ENCODE measurements at regions not wholly inside any gene's neighbourhood (a gene's known extent, or its start where the extent isn't known, plus 50 kb on each side); places are given as distances from the start of the nearest gene placed in this dataset.

DNA sequence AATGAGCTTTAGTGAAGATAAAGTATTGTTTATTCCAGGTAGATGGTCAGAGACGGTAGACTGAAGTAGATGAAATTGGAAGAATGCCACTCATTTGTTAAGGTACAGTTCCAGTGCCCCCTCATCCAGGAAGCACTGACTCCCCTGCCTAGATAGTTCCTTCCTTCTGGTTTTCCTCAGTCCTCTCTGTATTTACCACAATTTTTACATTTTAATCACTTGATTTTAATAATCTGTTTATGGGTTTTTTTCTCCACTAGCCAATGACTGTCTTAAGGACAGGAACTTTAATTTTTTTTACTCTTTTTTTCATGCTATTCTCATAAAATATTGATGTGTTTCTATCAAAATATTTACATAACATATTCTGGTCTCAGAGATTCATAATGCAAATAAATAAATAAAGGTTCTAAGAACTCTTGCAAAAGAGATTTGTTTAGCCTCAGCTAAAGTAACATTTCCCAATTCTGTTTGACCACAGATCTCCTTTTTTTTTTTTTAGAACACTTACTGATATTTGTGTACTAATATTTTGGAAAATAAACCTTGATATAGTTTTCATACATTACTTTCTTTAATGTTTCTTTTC lies 651.6 kb downstream of the PLPP3 start:
- no peak for DNase-seq (ENCODE audit: low read depth)
- TF ChIP-seq CTCF (IDR thresholded peaks at IDR 0.05; ENCODE audit: low read depth, low read length, missing control alignments) = no peak
- no peak overlapping the region for H3K4me3 ChIP-seq (ENCODE audit: low read depth, low read length)

DNA sequence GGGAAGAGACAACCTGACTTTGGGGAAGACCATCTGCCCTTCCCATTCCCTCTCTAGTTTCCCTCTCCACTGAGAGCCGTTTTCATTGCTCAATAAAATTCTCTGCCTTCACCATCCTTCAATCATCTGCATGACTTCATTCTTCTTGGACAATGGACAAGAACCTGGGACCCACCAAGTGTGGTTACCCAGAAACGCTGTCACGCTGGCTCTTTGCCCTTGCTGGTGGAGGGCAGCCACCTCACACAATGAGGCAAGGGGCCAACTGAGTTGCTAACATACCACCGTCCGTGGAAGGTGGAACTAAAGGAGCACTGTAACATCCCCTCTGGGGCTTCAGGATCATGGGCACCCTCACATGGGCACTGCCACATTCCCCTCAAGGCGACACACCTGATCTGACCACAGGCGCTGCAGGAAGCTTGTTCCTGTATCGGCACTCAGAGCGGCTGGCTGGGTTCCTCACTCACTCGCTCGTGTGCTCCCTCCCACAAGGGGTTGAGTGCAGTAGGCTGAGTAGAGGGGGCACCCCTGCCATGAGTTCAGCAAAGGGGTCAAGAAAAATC lies 652.4 kb downstream of the PLPP3 start:
- no peak for TF ChIP-seq CTCF (IDR thresholded peaks at IDR 0.05; ENCODE audit: low read depth, low read length, missing control alignments)

GRCh38 chr1:55916907-55917306 lies 662.5 kb downstream of the PLPP3 start:
- no peak for DNase-seq (ENCODE audit: low read depth)
- H3K4me3 ChIP-seq (ENCODE audit: low read depth, low read length) = no peak overlapping the region
- TF ChIP-seq CTCF (IDR thresholded peaks at IDR 0.05; ENCODE audit: low read depth, low read length, missing control alignments) = no peak

More for the DNA sequence above, 652.4 kb downstream of the PLPP3 start:
- no peak for DNase-seq (ENCODE audit: low read depth)
- no peak overlapping the region for H3K4me3 ChIP-seq (ENCODE audit: low read depth, low read length)

GRCh38 chr1:55916481-55916880 lies 662.9 kb downstream of the PLPP3 start:
- TF ChIP-seq CTCF (IDR thresholded peaks at IDR 0.05; ENCODE audit: low read depth, low read length, missing control alignments) = no peak
- DNase-seq (ENCODE audit: low read depth) = no peak

GRCh38 chr1:55913565-55913964 lies 665.8 kb downstream of the PLPP3 start:
- no peak for TF ChIP-seq CTCF (IDR thresholded peaks at IDR 0.05; ENCODE audit: low read depth, low read length, missing control alignments)
- DNase-seq (ENCODE audit: low read depth) = no peak
- H3K4me3 ChIP-seq (ENCODE audit: low read depth, low read length) = no peak overlapping the region

More at GRCh38 chr1:55916481-55916880, 662.9 kb downstream of the PLPP3 start:
- H3K4me3 ChIP-seq (ENCODE audit: low read depth, low read length) = no peak overlapping the region

DNA sequence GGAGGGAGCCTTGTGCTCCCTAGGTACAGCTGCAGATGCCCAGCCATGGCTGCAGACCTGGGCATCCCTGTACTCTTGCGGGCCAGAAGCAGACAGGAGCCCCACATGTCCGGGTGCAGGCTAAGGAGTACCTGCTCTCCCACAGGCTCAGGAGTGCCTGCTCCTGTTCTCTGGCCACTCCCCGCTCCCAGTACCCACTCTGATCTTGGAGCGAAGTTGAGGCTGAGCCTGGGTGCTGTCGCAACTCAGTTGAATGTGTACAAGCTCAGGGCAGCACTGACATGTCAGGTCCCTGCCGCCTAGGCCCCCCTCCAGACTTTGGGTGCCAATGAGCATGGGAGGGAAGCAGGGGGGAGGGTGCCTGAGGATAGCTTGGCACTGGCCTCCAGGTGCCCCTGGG lies 666.9 kb downstream of the PLPP3 start:
- no peak for TF ChIP-seq CTCF (IDR thresholded peaks at IDR 0.05; ENCODE audit: low read depth, low read length, missing control alignments)
- no peak for DNase-seq (ENCODE audit: low read depth)
- no peak overlapping the region for H3K4me3 ChIP-seq (ENCODE audit: low read depth, low read length)

DNA sequence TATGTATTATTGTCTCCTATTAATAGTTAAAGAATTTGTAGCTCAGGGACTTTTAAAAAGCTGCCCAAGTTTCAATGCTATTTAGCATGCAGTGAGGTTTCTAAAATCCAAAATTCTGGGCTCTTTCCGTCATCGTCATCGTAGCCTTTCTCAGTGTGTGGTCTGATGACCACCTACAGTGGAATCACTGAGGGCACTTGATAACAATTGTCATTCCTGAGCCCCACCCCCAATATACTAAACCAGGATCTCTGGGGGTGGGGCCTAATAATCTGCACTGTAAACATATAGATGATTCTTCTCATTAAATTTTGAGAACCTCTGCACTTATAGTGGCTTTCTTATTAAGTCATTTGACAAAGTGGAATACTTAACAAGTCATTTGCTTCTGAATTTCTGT lies 674.8 kb downstream of the PLPP3 start:
- no peak for TF ChIP-seq CTCF (IDR thresholded peaks at IDR 0.05; ENCODE audit: low read depth, low read length, missing control alignments)
- H3K4me3 ChIP-seq (ENCODE audit: low read depth, low read length) = no peak overlapping the region
- no peak for DNase-seq (ENCODE audit: low read depth)

Data from GM12864 (cell line).